Fibroblast of pulmonary artery (primary cell): ENCODE measurements at regions not wholly inside any gene's neighbourhood (a gene's known extent, or its start where the extent isn't known, plus 50 kb on each side); places are given as distances from the start of the nearest gene placed in this dataset.

Experiments
- DNase-seq: peaks from one replicate; pipeline ENCODE4 v3.0.0-alpha.2; 2010; ENCODE audit warnings: low read depth
- H3K4me3 ChIP-seq: replicated peaks from 2 replicates; pipeline ENCODE4 v1.5.1; 2011; ENCODE audit warnings: low read depth, mild to moderate bottlenecking, control low read depth, low read length, moderate library complexity
- TF ChIP-seq, protein P1 (sequence below): IDR thresholded peaks from 2 replicates; pipeline ENCODE4 v1.5.1; 2011; ENCODE audit warnings: mild to moderate bottlenecking, control low read depth, low read length, inconsistent platforms; ENCODE audit errors: missing control alignments

DNA sequence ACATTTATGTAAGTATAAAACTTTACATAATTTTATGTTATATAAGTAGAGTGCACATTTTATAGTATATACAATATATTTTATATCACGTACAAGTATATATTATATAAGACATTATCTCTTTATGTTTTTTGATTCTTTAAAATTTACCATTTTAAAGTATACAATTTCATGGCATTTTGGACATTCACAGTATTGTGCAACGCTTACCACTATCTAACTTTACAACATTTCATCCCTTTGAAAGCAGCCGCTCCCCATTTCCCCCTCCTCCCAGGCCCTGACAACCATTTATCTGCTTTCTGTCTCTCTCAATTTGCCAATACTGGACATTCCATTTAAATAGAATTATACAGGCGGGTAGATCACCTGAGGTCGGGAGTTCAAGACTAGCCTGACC lies 512.5 kb downstream of the TSN start:
- H3K4me3 ChIP-seq: no peak overlapping the region
- DNase-seq: no peak
- TF ChIP-seq, protein P1, sequence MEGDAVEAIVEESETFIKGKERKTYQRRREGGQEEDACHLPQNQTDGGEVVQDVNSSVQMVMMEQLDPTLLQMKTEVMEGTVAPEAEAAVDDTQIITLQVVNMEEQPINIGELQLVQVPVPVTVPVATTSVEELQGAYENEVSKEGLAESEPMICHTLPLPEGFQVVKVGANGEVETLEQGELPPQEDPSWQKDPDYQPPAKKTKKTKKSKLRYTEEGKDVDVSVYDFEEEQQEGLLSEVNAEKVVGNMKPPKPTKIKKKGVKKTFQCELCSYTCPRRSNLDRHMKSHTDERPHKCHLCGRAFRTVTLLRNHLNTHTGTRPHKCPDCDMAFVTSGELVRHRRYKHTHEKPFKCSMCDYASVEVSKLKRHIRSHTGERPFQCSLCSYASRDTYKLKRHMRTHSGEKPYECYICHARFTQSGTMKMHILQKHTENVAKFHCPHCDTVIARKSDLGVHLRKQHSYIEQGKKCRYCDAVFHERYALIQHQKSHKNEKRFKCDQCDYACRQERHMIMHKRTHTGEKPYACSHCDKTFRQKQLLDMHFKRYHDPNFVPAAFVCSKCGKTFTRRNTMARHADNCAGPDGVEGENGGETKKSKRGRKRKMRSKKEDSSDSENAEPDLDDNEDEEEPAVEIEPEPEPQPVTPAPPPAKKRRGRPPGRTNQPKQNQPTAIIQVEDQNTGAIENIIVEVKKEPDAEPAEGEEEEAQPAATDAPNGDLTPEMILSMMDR: no peak

GRCh38 chr2:122273785-122274419 lies 518.5 kb downstream of the TSN start:
- no peak overlapping the region for H3K4me3 ChIP-seq
- DNase-seq: no peak
- TF ChIP-seq, protein P1: no peak

DNA sequence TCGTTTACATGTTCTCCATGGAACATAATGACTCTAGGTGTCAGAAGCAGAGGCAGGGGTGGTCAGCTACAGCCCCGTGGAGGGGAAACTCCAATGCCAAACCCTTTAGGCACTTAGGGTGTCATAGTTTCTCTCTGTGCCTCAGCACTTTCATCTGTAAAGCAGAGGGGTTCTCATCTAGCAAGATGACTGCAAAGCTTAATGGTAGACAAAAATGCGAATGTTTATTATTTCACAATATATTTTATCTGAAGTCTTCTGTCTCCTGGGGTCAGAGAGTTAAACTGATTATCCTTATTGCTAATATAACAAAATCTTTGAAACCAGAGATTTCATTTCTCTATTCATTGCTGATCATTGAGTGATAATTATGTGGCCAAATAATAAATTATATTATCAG lies 522.5 kb downstream of the TSN start:
- no peak overlapping the region for H3K4me3 ChIP-seq
- TF ChIP-seq, protein P1: no peak
- no peak for DNase-seq

DNA sequence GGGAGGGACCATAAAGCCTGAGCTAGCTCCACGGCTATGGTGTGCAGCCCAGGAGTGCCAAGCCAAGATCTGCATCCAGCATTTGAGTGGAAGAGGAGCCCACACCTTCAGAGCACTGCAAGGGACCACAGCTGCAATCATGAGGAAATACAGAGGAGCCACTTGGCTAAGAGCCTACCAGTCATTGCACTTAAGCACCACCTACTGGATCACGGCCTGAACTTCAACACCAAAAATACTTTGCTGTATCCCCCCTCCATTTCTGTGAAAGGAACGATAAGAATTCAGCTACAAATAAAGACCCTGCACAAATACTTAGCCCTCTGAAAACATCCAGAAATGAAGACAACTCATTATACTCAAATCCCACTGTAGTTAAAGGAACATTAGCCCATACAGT lies 545.3 kb downstream of the TSN start:
- no peak for DNase-seq
- H3K4me3 ChIP-seq: no peak overlapping the region
- TF ChIP-seq, protein P1: no peak

GRCh38 chr2:122307763-122308162 lies 552.3 kb downstream of the TSN start:
- H3K4me3 ChIP-seq: no peak overlapping the region
- DNase-seq: no peak
- TF ChIP-seq, protein P1: no peak

GRCh38 chr2:122315306-122315705 lies 559.9 kb downstream of the TSN start:
- no peak for DNase-seq

More at GRCh38 chr2:122315306-122315705, 559.9 kb downstream of the TSN start:
- no peak overlapping the region for H3K4me3 ChIP-seq
- TF ChIP-seq, protein P1: no peak
